ENCODE measurements at regions not wholly inside any gene's neighbourhood (a gene's known extent, or its start where the extent isn't known, plus 50 kb on each side); places are given as distances from the start of the nearest gene placed in this dataset.

DNA sequence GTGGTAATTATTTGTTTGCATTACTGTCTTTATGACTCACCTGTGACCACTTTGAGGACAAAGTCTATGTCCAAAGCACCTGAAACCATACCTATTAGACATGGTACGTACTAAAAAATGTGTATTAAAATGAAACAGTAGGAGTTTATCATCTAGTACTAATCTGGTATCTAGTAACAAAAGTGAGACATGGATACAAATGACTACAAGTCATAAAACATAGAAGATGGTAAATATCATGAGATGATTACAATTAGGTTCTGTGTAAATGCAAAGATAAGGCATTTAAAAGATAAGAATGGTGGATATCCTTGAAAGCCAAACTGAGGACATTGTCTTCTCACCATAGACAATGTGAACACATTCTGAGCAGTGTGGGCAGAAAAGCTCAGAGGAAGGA lies 113.5 kb upstream of the GUCY1A2 start:
- TF ChIP-seq, protein P1, sequence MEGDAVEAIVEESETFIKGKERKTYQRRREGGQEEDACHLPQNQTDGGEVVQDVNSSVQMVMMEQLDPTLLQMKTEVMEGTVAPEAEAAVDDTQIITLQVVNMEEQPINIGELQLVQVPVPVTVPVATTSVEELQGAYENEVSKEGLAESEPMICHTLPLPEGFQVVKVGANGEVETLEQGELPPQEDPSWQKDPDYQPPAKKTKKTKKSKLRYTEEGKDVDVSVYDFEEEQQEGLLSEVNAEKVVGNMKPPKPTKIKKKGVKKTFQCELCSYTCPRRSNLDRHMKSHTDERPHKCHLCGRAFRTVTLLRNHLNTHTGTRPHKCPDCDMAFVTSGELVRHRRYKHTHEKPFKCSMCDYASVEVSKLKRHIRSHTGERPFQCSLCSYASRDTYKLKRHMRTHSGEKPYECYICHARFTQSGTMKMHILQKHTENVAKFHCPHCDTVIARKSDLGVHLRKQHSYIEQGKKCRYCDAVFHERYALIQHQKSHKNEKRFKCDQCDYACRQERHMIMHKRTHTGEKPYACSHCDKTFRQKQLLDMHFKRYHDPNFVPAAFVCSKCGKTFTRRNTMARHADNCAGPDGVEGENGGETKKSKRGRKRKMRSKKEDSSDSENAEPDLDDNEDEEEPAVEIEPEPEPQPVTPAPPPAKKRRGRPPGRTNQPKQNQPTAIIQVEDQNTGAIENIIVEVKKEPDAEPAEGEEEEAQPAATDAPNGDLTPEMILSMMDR (IDR thresholded peaks at IDR 0.05), result no peak
- no peak for TF ChIP-seq POLR2A (IDR thresholded peaks at IDR 0.05)
